HG03280 (cell line): ENCODE measurements at regions not wholly inside any gene's neighbourhood (a gene's known extent, or its start where the extent isn't known, plus 50 kb on each side); places are given as distances from the start of the nearest gene placed in this dataset.
"Not testable (repeated sequence)": the region's sequence is repeated elsewhere in the genome, so short reads cannot be mapped to it uniquely, and the experiment has no call there.

Experiments used
- ATAC-seq: cut with Tn5 transposase; IDR thresholded peaks from one replicate; pipeline ENCODE4 v1.9.1; 2021; ENCODE audit warnings: mild to moderate bottlenecking, moderate library complexity; ENCODE audit not compliant: unreplicated experiment

DNA sequence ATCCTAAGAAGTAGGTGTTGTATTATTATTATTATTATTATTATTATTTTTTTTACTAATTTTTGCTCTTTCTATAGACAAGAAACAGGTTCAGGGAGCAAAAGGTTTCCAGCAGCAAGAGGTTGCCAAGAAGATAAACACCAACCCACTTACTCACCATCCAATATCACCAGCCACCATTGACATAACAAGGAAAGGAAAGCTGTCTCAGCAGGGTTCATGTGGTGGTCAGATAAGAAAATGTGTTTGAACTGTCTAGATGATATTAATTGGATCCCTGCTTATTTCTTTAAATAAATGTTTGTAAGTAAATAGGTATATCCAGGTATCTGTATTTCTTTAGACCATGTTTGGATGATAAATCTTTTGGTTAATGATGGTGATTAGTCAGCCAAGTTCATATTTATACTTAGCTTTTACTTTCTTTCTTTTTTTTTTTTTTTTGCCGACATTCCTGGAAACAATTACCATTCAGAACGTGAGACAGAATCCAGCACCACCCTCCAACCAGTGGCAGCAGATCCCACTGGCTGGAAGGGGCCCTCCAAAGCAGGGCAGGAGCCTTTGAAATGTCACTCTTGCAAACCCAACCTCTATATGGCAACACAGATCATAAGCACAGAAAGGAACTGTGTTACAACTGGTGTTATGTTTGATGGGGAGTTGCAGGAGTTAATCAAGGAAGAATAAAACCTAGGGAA lies 139.2 kb upstream of the ECI2 start:
- ATAC-seq, result no peak

DNA sequence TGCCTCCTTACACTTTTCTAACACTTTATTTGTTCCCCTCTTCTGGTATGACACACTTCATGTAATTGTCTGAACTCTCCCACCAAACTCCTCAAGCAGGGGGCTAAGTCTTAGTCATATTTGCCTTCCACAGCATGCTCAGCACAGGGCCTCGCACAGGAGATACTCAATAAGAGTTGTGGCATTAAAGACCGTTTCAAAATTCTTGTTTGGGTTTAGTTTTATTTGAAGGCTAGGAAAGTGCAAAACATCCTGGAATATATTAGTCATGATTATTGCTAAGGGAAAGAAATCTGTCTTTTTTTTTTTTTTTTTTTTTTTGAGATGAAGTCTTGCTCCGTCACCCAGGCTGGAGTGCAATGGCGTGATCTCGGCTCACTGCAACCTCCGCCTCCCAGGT lies 137.6 kb upstream of the ECI2 start:
- ATAC-seq, result no peak

DNA sequence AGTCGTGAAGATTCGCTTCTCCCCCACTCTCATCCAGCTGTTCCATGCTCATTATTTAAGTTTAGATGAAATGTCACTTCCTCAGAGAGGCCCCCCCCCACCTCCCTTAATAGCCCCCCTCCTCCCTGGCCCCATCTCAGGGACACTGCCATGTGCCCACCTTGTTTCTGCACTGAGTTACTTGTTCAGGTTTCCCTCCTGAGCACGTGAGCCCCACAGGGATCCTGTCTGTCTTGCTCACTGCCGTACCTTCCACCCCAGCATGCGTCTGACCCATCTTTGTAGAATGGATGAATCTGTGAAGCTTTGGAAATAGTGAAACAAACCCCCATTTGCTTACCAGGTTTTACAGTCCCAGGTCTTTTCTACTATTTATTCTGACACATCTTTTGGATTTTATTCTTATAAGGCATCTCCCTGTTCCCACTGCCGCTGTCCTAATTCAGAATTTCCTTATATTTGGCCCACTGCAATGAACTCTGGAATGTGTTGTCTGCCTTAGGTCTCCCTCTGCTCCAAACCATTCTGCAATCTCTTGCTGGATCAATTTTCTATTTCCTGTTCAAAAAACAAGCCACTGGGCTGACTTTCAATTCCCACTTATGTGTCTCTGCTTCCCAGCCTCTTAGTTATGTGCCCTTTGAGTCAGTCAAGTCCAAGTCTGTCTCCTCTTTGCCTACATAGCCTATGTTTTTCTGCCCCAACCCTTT lies 136.5 kb upstream of the ECI2 start:
- ATAC-seq, result no peak

DNA sequence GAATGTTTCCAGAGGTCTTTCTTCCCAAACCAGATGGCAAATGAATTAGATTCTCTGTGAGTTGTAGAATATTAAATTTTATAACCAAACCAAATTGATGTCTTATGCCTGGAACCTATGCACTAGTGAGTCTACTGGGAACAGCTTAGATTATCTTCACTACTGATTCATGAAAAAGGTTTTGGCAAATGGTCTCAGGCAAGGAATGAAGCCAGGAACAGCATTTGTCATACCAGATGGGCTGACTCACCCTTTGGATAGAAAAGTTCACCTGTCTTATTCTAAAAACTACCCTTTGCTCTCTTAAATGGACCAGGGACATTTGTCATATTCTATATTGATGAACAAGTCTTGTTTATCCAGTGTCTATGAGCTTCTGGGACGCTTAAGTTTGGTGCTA lies 135.4 kb upstream of the ECI2 start:
- ATAC-seq, result no peak

DNA sequence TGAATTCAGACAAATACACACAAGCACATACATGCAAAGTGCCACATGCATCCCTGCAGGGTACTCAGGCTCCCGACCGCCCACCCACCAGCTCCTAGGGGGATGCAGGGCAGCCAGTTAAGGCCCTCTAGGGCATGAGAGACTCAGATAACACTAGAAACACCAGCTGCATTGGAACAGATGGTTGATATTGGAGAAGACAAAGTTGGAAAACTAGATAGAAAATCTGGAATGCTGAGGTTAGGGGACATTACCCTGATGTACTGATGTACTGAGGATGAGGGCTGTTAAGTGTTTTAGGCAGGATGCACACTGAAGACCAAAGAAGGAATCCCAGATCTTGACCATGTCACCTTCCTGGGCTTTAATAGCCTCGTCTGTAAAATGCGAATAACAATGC lies 134.6 kb upstream of the ECI2 start:
- ATAC-seq, result no peak

DNA sequence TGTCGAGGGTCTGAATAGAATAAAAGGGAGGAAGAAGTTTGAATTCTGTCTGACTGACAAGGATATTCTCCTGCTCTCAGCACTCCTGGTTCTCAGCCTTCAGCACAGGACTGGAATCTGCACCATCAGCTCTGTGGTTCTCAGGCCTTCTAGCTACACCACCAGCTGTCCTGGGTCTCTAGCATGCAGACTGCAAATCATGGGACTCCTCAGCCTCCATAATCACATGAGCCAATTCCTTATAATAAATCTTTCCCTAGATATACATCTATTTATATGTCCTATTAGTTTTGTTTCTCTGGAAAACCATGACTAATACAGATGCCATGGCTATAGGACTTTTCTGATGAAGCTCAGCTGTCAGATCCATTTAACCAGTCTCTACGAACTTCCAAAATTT lies 132.8 kb upstream of the ECI2 start:
- no peak for ATAC-seq

DNA sequence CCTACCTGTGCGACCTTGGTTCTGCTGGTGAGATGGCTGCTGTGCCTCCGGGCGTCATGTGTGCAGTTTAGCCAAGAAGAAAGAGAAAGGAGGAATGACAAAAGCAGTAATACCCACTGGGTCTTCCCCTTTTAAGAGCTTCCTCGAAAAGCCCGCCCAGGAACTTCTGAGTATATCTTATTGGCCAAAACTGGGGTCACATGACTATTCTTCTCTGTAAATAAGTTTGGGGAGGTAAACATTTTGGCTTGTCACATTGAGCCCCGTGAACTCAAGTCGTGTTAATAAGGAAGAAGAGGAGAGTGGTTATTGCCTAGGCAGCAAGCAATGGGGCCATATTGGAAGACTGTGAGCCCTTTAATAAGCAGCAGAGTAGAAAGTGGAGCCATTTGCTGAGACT lies 130.4 kb upstream of the ECI2 start:
- no peak for ATAC-seq

DNA sequence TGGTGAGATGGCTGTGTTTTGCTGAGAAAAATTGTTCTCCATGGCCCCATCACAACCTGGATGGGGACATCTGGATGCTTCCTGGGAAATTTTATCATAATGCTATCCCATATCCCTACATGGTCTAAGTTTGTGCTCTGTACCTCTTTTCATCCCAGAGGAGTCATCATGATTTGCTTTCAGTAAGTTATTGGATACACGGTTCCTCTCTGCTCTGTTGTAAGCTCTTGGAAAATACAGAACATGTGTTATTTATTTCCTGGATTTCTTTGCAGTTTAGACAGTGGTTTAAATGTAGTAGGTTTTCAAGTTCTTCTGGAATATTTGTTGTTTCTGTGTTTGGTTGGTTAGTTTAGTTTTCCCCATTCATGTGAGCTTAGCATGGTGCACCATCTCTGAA lies 129.2 kb upstream of the ECI2 start:
- ATAC-seq, result no peak

DNA sequence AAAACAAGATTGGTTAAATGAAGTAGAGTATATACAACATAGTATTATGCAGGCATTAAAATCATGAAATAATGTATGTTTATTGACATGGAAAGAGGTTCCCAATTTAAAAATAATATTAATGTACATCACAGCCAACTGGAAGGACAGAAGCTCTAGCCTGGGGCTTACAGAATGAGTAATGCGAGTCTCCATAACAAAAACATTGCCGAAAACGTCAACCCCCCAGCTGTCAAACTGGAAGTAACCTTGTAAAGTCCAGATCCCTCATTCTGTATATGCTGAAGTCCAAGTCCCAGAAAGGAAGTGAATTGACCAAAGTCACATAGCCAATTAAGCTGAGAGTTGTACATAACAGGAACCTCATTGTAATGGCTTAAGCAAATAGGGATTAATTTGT lies 128.7 kb upstream of the ECI2 start:
- ATAC-seq, result no peak

DNA sequence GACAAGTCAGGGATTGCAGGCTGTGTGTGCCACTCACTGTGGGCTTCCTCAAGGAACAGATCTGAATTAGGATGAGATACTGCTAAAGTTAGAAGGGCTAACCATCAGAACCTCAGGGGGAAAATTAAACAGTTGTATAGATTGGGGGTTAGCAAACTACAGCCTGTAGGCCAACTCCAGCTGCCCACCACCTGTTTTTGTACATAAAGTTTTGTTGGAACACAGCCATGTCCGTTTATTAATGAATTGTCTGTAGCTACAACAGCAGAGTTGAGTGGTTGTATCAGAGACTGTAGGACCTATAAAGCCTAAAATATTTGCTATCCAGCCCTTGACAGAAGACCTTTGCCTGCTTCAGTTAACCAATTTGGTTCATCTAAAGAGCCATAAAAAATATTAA lies 127.2 kb upstream of the ECI2 start:
- ATAC-seq, result no peak

DNA sequence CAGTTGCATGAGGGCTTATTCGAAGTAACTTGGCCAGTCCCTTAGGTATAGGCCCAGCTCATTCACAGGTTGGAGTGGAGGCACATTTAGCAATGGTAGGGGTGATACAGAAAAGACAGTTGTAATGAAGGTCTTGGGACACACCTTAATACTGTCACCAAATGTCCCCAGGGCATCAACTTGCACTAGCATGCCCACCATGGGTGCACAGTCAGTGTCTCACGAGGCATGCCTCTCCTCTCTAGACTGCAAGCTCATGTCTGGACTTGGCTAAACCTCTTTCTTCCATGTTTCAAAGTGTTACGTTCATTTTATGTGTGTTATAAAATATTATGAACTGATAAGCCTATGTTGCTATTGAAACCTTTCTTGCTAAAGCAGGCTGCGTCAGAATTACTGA lies 124.0 kb upstream of the ECI2 start:
- no peak for ATAC-seq

DNA sequence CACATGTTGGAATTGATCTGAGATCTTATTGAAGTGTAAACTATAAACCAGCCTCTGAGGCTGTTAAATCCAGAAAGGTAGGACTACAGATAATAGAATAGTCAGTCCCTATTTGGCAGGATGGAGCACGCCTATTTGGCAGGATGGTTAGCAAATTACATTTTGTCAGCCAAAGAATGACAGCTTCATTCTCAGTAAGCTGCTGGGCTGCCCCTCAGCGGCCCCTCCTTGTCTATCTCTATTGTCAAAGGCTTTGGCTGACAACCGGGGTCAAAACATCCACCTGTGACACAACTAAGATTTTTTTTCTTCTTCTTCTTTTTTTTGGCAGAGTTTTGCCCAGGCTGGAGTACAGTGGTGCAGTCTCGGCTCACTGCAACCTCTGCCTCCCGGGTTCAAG lies 123.4 kb upstream of the ECI2 start:
- no peak for ATAC-seq

DNA sequence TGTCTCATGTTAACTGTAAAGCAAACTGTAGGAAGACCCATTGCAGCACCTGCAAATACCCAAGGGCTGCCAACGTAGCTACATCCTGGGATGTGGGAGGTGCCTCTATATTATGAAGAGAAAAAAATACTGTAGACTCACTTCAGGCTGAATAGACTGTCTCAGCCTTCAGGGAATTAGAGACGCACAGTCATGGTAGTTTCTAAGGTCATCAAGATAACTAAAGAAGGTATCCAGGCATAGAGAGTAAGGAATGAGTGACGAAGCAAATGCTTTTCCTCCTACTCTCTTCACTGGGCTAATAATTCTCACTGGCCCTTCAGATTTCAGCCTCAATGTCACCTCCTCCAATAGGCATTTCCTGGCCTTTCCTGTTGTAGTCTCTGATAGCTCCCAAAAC lies 121.6 kb upstream of the ECI2 start:
- ATAC-seq, result no peak

DNA sequence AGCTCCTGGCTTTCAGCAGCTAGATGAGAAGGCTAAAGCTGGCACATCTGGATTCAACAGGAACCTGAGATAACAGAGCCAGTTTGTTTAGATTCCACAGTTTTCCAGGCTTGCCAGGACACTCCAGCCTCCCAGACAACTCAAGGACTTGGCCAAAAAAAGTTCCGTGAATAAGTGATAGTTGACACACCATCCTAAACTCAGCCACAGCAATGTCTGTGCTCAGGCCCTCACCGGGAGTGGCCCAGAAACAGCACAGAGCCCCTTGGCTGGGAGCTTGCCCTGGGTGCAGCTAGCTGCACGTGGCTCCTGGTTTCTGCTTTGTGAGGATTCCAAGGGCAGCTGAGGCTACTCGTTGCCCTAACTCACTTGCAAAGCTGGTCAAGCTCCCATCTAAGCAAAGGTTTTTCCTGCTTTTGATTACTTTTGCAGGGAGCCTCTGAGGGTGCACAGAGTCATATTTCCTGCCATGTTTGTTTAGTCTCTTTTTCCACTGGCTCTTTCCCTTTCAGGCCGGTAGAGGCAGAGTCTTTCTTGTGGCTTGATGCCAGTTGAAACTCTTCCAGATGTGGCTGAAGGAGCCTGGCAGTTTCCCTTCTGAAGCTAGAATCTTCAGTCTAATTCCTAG lies 118.3 kb upstream of the ECI2 start:
- no peak for ATAC-seq

DNA sequence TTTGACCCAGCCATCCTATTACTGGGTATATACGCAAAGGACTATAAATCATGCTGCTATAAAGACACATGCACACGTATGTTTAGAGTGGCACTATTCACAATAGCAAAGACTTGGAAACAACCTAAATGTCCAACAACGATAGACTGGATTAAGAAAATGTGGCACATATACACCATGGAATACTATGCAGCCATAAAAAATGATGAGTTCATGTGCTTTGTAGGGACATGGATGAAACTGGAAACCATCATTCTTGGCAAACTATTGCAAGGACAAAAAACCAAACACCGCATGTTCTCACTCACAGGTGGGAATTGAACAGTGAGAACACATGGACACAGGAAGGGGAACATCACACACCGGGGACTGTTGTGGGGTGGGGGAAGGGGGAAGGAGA lies 117.1 kb upstream of the ECI2 start:
- ATAC-seq, result not testable (repeated sequence)

DNA sequence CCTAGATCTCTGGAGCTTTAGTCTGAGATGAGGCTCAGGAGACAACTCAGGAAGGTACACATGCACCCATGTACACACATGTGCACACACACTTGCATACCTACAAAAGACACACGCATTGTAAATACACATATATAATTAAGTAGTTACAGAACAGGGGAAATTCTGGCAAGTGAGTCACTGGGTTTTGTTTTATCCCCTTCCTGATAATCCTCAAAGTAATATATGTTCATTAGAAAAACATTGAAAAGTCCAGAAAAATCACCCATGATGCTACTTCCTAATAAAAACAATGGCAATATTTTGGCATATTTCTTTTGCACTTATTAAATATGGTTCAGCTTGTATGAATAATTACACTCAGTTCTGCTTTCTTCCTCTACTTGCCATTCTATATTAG lies 115.3 kb upstream of the ECI2 start:
- no peak for ATAC-seq

DNA sequence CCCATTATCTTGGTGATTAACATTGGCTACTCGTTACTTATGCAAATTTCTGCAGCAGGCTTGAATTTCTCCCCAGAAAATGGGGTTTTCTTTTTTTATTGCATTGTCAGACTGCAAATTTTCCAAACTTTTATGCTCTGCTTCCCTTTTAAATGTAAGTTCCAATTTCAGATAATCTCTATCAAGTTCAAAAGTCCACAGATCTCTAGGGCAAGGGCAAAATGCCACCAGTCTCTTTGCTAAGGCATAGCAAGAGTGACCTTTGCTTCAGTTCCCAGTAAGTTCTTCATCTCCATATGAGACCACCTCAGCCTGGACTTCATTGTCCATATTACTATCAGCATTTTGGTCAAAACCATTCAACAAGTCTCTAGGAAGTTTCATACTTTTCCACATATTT lies 108.5 kb upstream of the ECI2 start:
- ATAC-seq, result not testable (repeated sequence)

DNA sequence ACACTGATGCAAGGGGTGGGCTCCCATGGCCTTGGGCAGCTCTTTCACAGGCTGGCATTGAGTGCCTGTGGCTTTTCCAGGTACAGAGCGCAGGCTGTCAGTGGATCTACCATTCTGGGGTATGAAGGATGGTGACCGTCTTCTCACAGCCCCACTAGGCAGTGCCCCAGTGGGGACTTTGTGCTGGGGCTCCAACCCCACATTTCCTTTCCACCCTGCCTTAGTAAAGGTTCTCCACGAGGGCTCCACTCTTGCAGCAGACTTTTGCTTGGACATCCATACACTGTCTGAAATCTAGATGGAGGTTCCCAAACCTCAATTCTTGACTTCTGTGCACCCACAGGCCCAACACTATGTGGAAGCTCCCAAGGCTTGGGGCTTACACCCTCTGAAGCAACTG lies 107.9 kb upstream of the ECI2 start:
- ATAC-seq, result no peak

DNA sequence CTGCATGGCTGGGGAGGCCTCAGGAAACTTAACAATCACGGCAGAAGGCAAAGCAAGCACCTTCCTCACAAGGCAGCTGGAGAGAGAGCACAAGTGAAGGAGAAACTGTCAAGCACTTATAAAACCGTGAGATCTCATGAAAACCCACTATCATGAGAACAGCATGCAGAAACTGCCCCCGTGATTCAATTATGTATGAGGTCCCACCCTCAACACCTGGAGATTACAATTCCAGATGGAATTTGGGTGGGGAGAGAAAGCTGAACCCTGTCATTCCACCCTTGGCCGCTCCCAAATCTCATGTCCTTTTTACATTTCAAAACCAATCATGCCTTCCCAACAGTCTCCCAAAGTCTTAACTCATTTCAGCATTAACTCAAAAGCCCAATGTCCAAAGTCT lies 107.2 kb upstream of the ECI2 start:
- no peak for ATAC-seq

DNA sequence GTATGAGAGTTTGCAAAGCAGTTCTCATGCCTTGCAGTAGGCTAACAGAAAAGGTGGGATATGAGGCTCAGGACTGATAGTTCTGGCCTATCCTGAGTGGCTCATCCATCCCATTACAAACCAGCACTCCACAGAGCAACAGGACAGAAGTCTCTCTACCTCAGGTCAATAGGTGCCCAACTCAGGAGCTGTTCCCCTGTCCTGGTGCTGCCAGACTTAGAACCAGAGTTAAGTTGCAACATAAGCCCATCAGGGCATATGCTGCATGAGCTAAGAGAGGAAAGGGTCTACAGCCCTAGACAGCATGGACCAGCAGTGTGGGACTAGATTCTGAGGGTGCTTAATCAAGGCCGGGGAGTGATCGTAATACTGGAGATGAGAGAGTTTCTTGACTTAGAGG lies 104.8 kb upstream of the ECI2 start:
- no peak for ATAC-seq

DNA sequence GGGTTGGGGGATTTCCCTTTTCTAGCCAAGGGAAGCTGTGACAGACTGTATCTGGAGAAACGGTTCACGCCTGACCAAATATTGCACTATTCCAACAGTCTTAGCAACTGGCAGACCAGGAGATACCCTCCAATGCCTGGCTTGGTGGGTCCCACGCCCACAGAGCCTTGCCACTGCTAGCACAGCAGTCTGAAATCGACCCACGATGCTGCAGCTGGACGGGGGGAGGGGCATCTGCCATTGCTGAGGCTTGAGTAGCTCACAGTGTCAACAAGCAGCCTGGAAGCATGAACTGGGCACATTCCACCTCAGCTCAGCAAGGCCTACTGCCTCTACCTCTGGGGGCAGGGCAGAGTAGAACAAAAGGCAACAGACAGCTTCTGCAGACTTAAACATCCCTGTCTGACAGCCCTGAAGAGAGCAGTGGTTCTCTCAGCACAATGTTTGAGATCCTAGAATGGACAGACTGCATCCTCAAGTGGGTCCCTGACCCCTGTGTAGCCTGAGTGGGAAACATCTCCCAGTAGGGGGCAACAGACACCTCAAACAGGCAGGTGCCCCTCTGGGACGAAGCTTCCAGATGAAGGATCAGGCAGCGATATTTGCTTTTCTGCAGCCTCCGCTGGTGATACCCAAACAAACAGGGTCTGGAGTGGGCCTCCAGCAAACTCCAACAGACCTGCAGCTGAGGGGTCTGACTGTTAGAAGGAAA lies 89.9 kb upstream of the ECI2 start:
- ATAC-seq, result no peak
